CD4-positive, alpha-beta T cell treated with Interleukin-4 for 1 hour (primary cell): ENCODE measurements at regions not wholly inside any gene's neighbourhood (a gene's known extent, or its start where the extent isn't known, plus 50 kb on each side); places are given as distances from the start of the nearest gene placed in this dataset.

ENCODE experiments used
- DNase-seq, 2 donors: peaks; one replicate each; pipeline ENCODE4 v3.0.0-alpha.2; 2020 to 2022

DNA sequence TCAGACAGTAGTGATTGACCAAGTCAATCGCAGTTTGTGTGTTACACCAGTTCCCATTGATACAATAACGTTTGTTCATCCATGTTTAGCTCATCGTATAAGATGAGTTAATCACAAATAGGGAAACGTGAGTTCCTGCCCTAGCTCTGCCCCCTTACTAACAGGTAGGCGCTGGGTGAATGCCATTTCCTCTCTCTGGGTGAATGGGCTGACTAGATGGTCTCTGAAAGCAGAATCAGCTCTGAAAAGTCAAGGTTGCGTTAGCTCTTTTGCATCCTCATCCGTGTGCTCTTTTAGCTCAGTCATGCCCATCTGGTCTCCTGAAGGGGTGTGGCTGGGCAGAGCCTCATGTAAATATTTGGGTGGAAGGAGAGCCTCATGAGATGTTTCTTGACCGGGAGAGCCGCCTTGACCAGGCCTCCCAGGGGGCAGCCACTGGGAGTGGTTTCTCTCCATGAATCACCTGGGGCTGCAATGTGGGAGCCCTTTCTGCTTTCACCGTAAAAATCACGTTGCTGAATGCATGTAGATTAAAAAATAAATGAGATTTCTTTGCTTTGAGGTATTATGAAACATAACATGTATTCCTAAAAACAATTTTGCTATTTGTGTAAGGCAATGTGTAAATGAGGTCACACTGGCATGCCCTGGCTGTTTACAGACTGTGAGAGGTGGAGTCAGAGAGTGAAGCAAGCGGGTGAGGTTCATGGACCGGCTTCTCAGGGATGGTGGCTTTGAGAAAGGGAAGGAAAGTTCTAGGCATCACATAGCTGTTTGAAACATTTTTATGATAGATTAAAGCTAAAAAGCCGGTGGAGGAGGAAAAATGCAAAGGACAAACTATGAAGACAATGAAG, 108.4 kb upstream of the RASGRP1 start:
- peak; percentile 35 to 51 for DNase-seq

DNA sequence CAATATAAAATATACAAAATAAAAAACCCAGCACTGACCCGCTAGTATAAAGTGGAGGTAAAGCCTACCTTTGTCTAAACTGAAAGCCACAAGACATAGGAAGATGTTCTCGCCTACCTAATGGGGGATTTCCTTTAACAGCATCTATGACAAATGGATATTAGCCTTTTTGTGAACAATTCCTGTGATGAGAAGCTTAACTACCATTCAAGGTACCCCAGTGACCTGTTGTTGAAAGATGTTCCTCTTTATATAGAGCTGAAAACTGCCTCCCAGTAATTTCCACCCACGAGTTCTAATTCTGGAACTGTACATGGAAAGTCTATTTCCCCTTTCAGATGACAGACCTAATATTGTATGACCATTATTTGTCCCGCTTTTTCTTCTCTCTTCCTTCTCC, 109.8 kb upstream of the RASGRP1 start:
- DNase-seq = peak in 1 of 2 donors; percentile 61

DNA sequence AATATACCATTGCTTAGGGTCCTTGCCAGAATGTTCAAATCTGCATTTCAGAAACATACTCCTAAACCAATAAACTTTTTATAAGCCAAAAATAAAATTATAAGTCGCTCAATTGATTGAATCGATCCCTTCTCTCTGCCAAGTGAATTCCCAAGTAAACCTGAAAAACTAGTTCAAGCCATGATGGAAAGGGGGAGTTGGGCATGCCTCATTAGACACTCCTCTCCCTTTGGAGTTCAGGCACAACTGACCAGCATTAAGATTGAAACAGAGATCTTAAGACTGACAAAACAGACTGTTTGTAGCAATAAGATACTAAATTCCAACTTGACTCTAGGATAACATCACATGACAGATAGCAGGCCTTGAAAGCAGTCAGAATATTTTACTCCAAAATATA, 113.7 kb upstream of the RASGRP1 start:
- DNase-seq = no peak

DNA sequence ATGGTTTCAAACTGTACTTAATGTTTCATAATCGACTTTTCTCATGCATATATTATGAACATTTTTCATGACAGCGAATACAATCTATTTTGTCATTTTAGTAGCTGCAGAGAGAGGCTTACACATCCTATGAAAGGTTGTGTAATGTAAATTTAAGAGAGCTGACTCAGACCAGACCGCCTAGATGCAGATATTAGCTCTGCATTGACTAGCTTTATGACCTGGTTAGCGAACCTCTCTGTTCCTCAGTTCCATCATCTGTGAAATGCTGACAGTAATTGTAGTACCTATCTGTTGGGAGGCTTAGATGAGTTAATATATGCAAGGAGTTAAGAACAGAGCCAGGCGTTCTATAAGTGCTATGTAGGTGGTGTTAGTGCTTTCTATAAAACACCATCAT, 116.2 kb upstream of the RASGRP1 start:
- no peak for DNase-seq

DNA sequence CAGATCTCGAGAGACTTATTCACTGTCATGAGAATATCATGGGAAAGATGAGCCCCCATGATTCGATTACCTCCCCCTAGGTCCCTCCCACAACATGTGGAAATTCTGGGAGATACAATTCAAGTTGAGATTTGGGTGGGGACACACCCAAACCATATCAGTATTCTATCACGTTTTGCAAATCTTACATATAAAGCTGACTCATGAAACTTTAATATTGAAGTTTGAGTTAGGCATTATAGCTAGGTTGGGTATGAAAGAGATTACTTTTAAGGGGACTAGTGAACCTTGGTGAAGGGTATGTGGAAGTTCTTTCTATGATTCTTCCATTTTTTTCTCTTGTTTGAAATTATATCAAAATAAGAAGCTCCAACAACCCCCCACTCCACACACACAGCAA, 117.7 kb upstream of the RASGRP1 start:
- no peak for DNase-seq

DNA sequence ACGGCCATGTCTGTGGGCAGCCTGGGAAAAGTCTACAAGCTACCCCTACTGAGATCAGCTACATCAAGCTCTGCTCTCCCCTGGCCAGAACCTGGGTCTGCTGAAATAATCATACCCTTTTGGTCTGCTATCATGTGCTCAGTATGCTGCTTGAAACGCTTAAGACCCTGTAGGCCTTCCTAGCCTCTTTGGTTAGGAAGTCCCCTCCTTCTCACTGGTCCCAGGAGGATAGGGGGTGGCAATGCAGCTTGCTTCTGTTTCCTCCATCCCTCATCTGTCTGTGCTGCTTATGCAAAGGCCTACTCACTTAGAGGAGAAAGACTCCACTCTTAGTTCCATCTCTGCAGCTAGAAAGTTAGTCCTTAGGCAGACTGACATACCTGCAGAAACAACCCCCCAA, 118.2 kb upstream of the RASGRP1 start:
- DNase-seq = peak in 1 of 2 donors; percentile 57

DNA sequence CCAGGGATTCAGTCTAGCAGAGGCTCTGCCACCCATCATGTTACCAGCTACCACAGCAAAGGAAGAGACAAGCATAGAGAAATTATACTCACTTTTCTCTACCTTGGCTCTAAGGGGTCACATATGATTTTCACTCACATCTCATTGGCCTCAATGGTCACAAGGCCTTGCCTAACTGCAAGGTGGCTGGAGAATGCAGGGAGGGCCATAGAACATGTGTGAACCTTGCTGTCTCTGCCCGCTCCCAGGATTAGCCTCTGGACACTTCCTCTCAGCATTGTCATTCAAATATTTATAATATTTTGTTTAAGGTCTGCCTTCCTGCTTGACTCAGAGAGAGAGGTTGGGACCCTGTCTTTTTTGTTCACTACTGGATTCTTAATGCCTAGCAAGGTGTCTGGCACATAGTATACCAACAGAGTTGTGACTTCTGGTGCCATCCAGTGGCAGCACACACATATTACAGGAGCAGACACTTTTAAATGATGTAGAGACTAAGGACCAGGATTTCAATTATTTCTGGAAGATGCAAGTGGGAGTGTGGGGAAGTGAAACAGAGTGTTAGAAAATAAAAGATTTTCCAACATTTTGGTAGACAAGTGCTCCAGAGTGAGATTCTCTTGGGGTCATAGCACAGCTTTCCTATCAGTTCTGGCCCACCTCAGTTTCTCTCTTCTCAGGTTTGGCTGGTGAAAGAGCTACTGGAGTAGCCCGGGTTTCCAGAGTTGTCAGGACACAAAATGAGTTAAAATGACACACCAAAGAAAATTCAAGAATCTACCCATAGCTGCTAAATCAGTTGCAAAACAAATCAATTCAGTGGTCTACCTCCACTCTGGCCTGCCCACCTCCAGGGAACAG, 119.0 kb upstream of the RASGRP1 start:
- peak; percentile 84 for DNase-seq

DNA sequence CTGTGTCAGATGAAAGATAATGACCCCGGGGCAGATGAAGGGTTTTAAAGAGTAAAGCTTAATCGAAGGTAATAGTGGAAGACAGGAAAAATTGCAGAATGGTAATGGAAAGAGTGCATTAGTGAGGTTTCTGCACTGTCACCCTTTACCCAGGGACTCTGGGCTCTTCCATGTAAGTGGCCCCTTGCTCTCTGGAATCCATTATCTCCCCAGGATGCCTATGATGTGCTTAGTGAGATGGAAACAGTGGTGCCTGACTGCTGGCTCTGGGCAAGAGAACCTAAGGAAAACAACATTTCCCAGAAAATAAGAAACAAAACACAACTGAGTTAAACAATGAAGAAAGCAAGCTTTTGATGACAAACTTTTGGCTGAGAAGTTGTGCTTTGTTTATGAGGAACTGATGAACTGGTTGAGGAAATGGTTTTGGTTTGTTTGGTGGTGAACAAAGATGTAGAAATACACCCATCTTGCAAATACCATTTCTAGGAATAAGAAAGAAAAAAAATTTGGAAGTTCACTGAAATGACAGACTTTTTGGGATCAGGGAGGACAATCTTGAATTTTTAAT, 119.9 kb upstream of the RASGRP1 start:
- DNase-seq = peak in 1 of 2 donors; percentile 43

DNA sequence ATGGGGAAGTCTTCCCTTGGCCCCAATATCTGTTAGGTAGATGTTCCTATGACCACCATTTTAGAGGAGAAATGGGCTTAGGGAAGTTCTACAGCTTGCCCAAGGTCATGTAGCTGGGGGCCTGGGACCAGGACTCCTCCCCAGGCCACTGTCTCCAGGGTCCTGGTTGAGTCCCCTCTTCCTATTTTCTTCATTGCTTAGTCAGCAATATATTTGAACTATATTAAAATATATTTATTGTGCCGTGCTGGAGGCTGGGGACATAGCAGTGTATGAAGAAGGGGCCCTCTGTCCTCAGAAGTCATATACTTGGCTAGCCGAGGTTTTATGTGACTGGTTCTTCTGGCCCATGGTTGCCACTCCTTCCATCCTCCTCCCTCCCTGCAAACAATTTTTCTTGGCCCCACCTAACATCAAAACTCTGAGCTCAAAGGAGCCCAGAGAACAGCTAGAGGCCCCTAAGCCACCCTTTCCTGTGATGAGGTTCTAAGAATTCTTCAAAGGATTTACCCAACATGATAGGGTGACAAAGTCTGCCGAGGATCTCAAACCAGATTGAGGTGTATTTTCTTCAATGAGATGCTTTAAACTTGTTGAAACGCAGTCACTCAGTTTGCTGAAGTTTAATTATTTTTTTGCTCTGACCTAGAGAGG, 121.2 kb upstream of the RASGRP1 start:
- DNase-seq = peak; percentile 71 to 86

DNA sequence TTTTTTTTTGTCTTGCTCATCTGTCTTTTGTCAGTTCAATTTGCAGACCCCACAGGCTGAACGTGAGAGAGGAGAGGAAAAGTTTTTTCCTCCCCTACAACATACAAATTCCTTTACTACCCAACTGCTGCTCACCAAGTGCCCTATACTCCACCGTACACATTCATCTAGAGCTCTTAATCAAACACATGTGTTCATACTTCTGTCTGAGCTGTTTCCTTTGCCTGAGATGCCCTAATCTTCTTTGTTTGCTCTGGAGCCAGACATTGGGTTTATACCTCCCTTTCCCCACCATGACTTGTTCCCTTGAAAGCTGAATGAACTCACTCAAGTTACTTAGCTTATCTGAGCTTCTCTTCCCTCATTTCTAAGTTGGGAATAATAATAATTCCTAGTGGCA, 122.7 kb upstream of the RASGRP1 start:
- peak in 1 of 2 donors; percentile 9 for DNase-seq

DNA sequence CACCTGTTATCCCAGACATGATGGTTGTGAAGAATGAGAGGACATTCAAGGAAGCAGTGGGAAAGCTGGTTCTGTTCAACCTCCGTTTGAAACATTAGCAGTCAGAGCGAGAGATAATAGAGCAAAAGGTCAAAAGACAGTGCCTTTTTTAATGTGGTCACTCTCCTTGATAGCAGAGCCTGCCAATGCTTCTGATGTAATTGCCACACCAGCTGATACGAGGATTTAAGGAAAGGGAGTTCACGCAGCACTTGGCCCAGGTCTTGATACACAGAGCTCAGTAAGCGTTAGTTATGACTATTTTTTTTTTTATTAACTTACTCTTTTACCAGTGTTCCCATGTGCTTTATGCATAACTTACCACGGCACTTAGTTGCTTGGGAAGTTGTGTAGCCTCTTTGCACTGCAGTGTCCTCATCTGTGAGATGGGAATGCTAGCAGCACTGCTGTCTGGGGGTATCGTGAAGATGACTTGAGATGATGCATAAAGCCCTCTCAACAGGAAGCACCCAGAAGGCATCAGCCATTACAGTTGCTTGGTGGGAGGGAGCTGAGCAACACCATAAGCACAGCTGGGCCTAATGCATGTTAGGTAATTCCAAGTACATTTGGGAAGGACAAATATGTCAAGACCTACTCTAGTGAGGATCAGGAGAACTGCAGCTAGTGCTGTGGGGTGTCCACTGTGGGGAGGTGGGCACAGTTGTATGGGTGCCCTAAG, 123.3 kb upstream of the RASGRP1 start:
- no peak for DNase-seq

DNA sequence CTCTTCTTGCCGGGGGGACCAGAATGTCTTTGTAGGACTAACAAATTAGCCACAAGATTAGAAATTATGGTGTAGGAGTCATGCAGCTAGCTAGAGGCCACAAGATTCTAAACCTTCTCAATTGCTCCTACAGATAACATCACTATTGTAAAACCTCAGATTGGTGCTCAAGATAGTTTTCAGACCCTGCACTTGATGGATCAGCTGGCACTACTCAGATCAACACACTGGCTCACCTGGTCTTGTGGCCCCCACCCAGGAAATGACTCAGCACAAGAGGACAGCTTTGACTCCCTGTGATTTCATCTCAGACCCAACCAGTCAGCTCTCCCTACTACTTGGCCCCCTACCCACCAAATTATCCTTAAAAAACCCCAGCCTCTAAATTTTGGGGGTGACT, 124.1 kb upstream of the RASGRP1 start:
- peak; percentile 54 to 72 for DNase-seq

DNA sequence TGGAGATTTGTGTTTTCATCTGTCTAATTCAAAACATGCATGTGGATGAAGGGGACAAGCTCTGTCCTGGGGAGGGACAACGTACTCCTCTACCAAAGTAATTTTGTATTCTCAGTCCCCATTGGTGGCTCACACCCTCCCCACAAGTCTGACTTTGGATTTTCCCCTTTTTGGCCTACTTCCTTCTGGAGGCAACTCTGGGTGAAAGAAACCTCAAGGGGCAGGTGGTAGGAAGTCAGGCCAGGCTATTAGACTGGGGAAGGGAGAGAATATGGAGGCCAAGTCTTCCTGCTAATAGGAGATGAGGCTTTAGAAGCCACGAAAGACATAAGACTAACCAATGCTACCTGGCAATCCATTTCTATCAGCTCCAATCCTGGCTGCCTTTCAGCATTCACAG, 124.9 kb upstream of the RASGRP1 start:
- peak in 1 of 2 donors; percentile 10 for DNase-seq

DNA sequence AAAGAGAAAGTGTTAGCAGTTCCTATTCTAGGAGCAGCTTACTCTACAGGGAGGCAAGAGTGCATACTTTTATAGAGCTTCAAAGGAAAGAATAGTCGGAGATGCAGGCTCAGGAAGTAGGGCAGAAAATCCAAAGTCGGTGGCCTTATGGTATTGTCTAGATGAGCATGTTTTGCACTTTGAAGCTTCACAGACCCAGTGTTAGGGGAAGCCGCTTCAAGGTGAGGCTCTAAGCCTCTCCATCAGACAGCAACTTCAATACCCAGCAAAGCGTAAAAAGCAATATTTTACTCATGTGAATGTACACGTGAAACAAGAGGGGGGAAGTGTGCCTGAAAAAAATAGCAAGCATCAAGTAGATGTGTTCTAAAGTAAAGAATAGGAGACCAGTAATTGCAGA, 125.6 kb upstream of the RASGRP1 start:
- DNase-seq = no peak

DNA sequence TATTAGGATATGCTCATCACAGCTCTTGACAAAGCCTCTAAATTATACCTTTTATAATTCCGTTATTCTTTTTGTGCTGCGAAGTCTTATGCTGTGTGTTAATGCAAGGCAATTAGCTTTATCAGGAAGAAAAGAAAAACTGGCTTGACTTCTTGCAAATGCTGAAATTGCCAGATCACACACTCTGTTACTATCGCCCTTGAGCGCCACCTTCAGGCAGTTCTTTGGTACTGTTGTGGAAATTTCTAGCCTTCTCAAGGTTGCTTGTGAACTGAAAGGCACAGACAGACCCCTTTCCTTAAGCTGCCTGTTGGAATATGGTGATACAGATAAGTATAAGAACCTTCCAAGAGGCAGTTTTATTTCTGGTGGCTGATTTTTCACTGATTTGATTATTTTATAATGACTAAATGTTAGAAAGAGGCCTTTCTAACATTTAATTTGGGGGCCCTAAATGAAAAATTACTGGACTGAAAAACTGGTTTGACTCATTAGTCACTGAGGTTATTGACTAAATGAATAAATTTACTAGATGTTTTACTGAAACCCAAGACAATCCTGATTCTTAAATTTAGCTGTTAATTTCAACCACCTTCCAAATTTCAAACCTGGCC, 126.2 kb upstream of the RASGRP1 start:
- DNase-seq = peak; percentile 83 to 88

DNA sequence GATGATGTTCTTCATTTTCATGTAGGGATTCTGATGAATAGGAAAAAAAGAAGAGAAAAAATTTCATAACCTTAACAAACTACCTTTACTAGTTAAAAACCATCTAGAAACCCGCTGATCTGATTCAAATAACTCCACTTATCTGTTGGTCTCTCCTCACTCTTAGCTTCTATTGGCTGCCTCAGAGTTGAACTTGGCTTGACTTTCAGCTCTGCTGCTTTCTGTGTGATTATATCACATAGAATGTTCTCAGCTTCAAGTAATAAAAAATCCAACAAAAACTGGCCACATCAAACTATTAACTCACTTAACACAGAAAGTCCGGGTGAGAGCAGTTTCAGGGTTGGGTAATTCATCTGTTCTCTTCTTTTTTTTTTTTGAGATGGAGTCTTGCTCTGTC, 126.8 kb upstream of the RASGRP1 start:
- DNase-seq = no peak

DNA sequence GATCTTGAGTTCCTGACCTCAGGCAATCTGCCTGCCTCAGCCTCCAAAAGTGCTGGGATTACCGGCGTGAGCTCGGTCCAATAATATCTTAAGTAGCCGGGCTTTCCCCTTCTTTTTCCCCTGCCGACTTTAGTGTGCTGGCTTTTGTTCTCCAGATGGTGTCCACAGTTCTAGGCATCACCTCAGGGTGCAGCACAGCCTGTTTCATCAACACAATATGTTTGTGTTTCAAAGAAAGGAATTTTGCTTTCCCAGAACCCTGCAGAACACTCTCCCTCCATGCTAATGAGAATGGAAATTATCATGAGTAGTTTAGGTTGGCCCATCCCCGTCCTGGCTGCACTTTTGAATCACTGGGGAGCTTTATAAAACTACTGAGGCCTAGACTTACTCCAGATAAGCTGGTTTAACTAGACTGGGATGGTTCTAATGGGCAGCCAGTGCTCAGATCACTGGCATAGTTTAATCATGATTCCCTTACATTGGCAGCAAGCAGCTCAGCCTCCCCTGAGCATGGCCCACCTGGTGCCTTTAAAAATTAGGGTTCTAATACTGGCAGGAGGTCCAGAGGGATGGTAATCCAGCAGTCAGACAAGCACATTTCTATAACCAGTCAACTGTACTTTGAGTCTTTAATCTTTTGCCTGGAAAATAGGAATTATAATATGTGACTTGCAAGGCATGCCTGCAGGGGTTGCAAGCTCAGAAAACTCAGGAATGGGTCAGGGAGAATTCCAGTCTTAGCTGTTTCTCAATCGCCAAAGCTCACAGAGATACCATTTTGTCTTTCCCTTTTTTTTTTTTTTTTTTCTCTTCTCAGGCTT, 127.6 kb upstream of the RASGRP1 start:
- no peak for DNase-seq

DNA sequence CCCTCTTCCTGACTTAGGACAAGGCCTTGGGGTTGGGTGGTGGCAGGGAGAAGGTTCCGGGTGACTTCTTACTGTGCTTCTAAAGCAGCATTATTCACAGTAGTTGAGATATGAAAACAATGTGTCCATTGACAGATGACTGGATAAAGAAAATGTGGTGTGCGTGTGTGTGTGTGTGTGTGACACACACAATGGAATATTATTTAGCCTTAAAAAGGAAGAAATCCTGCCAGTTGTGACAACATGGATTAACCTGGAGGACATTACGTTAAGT, 128.1 kb upstream of the RASGRP1 start:
- no peak for DNase-seq

DNA sequence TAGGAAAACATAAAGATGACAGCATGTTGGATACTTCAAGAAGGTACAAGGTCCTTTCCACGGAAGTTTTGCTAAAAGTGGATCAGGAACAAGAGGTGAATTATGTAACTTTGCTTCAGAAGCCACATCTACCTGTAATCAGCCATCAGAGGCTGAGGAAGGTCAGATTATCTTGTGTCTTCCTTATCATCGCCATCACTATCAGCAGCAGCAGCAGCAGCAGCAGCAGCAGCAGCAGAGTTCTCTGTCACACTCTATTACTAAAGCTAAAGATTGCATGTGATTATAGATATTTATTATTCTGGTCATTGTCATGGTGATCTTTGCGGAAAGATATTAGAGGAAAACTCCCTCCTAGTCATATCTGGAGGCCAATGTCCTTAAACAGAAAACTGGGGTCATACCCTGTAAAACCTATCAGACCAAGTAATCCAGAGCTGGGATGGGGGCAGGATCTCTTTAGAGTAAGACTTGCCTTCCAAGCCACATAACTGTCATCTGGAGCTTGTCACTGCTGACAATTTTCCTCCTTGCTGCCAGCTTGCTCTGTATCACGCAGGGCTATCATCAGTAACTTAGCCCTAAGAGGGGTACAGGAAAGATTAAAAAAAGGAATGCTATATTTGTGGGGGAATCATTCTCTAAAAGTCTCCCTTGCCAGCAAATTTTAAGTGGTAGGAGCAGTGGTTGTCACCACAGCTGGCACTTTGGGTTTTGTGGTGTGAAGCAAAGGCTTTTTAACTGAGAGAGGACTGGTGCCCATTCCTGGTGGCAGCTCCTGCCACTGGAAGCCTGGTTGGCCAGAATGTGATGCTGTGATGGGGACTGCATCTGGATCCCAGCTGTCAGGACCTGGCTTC, 130.9 kb upstream of the RASGRP1 start:
- DNase-seq = peak in 1 of 2 donors; percentile 28

DNA sequence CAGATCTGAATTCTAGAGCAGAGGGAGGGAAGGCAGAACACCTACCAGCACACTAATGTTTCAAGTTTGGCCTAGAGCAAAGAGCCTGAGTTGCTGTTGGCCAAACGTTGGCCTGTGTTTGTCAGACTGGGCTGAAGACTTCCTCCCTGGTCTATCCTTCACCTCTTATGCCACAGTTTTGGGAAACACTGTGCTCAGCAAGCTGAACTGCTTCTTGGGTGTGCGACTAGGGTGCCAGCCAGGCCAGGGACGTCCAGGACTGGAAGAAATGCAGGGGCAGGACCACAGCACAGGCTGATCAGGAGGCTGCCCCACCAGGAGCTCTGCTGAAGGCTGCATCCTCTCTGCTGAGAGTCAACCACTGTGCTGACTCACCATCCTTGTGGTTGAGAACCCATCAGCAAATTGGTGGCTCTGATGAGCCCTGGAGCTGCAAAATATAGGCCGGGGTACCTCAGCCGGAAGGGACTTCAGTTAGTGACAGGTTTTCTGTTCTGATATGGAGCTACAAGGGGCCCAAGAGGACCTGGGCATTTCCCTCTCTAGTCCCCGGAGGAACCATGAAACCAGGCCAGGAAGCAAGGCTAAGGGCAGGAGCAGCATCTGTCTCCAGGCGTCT, 131.6 kb upstream of the RASGRP1 start:
- peak; percentile 54 to 69 for DNase-seq
